CD4-positive, alpha-beta T cell treated with Interleukin-4 for 1 hour (primary cell): ENCODE measurements at regions not wholly inside any gene's neighbourhood (a gene's known extent, or its start where the extent isn't known, plus 50 kb on each side); places are given as distances from the start of the nearest gene placed in this dataset.

Experiments
- DNase-seq, 2 donors: peaks; one replicate each; pipeline ENCODE4 v3.0.0-alpha.2; 2020 to 2022

DNA sequence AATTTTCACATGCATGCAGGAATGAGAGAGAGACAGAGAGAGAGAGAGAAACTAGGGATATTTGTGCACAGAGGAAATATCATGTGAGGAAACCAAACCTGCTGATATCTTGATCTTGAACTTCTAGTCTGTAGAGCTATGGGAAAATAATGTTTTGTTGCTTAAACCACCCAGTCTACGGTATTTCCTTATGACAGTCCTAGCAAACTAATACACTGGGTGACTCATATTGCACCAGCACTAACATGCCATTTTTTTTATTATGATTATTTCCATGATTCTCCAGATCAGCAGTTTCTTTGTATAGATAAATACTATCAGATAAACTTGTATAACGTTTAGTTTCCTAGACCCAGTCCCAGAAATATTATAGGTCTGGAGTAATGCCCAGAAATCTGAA, 1259.0 kb downstream of the ZPLD1 start:
- no peak for DNase-seq

DNA sequence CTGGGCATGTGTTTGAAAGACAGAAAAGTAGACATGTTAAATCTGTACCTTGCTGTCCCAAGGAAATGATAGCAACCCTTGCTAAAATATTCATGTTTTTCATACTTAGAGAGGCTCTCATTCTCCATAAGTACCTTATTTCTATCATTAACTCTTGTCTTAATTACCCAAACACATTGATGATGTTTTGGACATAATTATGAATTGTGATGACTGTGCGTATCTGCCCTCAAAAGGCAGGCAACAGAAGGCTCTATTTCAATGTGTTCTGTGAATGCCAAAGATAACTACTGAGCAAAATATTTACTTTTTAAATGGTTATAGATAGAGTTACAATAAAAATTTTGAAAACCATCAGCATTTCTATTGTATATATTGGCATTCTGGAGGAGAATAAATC, 1263.8 kb downstream of the ZPLD1 start:
- DNase-seq: no peak

DNA sequence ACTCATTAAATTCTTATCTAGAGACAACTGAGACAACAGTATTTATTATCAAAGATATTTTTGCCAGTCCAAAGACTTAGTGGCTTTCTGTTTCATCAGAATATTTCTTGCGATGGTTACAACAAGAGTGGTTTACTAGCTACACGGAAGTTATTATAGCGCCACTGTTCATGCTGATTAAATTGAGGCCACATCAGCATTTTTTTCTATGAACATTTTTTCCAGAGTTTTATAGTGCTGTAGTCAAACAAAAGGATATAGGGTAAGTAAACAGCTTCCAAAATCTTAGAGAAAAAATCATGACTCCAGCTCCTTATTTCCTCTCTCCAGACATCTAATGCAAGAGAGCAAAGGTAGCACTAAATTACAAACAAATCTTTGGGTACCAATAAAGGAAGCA, 1264.4 kb downstream of the ZPLD1 start:
- DNase-seq: no peak

DNA sequence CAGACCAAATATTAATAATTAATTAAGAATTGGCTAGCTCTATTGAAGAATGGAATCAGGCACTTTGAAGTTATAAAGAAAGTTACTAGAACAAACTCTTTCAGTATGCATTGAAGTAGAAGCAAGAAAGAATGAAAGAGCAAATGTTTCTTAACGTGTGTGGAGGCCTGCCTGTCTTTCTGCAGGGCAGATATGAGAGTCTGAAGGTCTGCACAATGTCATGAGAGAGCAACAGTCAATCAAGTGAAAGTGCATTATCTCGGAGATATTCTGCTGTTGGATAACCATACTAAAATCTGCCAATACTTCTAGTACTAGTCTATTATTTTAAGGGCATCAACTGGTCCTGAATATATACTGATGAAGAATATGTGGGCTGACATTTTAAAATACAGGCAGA, 1270.8 kb downstream of the ZPLD1 start:
- no peak for DNase-seq

DNA sequence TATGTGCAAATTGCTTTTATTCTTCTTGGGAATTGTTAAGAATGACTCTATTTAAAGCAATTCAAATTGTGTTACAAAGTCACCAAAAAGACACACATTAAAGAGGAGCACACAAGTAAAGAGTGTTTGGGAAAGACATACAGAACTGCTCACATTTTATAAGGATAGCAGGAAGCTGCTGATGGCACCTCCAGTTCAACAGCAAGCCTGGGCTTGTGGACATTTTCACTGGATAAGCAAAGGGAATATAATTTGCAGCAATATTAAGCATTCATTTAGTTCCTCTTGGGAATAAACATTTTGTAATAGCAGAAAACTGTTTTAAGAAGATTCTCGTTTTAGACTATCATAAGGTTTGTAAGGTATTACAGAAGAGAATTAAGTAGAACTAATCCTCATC, 1271.9 kb downstream of the ZPLD1 start:
- DNase-seq: no peak

DNA sequence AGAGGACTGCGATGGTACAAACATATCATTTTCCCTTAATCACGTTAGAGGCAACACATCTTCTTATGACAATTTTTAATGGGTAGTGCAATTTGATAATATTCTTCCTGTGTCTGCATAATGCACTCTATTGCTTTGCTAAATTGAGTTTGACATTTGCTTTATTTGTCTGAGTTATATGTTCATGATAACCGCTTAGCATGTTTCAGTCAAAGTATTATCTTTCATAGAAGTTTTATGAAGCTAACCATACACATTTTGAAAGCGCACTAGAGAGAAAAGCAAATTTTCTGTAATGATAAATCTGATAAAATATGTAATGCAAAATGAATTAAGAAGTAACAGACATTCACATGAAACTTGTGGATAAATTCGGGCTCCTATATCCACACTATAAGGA, 1276.9 kb downstream of the ZPLD1 start:
- DNase-seq: no peak

DNA sequence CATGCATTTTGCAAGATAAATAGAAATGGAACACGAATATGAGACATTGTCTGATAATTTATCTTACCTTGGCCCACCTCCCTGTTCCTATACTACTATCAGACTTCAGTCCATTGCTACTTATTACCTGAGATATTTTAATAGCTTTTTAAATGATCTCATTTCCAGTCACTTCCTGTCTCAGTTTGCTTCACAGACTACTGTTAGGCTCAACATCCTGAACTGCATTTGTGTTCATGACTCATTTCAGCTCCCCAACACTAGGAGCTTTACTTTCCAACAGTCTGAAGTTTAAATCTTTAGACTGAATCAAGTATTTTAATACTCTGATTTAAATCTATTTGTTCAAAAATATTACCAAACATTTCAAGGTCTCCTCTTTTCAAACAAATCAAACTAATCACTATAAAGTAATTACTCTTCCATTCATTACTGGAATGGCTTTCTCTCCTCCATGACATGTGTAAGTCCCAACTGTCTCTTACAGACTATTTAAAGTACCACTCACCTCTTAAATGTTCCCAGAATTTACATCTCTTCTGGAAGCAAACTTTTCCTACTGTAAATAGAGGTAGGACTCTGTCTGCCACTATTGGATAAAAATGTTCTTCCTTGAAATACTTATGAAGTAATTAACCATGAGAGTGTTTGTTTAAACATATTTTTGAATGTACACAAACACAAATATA, 1277.6 kb downstream of the ZPLD1 start:
- no peak for DNase-seq

DNA sequence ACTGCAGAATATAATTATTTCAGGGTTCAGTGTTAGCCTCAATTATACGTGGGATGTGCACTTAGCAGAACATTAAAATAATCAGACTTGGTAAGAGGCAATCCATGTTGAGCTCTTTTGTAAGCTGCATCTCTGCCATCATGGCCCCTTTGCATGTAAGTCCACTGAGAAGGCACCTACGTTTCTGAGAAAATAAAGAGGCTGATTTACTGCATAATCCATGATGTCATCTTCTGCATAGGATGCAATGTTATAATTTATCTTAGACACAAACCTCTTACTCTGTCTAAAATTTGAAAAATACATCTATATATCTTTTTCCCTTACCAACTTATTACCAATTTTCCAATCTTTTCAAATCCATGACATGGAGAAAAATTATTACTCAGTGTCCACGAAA, 1294.7 kb downstream of the ZPLD1 start:
- no peak for DNase-seq

DNA sequence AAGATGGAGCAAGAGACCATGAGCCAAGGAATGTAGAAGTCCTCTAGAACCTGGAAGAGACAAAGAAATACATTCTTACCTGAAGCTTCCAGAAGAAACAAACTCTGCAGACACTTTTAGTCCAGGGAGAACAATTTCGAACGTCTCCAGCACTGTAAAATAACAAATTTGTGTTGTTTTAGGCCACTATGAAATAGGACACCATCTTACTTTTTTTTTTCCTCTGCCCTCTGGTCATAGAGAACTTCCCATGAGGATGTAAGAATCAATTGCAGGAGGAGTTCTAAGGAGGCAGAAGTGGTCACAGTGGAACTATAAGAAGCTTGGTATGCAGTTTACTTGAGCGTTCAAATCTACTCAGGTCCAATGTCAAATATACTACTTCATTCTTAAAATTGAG, 1295.9 kb downstream of the ZPLD1 start:
- DNase-seq: no peak

DNA sequence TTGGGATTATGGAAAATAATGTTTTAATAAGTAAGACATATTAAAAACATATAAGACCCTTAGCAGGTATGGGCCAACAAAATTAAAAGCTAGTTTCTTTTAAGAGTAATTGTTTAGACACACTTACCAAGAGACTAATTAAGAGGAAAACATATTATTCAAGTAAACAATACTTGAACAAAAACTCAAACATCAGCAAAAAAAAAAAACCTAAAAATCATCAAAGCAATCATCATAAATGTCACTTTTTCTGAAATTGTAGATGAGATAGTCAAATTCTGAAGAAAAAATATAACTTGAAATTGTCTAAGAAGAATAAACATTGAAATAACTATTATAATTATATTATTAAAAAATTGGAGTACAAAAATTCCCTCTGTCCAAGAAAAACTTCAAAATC, 1318.2 kb downstream of the ZPLD1 start:
- no peak for DNase-seq

DNA sequence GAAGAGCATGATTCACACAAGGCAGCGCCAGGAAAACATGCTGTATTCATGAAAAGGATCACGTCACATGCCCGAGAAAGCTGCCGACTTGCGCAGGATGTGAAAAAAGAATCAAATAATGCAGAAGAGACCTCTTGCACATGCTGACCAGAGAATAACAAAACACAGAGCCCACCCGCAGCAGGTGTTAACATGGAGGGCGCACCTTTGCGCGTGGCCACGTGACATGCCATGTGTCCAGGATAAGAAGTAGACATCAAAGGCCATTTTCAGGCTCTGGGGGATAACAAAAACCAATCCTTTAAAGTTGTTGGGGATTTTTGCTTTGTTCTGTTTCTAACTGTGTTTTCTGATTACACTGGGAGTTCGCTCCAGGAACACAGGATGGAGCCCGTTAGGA, 1332.8 kb downstream of the ZPLD1 start:
- DNase-seq: no peak

DNA sequence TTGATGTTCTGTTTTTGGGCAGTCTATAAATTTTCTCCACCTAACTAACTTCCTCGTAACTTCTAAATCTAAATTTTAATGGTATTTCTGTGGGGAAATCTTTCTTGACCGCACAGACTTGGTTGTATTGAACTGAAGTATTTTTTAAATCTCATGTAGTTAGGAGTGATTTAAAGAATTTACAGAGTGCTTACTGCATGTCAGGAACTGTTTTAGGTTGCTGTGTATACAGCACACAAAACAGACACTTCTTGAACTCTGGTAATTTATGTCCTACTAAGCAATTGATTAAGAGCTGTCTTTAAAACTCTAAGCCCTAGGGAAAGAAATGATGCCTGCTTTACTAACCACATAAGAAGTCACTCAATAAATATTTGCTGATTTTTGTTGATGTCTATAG, 1350.2 kb downstream of the ZPLD1 start:
- DNase-seq: no peak

DNA sequence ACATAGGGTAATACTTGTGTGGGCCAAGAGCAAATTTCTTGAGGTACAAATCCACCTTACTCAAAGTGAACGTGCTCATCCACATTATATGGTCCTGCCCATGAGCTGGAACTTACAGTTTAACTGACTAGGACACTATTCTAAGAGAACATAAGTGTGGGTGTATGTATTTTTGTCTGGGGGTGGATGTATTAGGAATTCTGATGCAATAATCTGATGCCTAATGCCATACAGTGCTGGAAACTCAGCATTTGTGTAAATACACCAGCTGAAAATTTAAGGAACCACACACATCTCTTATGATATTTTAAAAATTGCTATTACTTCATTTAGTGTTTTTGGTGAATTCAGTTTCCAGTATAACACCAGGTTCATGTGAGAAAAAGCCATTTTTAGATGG, 1350.7 kb downstream of the ZPLD1 start:
- no peak for DNase-seq

DNA sequence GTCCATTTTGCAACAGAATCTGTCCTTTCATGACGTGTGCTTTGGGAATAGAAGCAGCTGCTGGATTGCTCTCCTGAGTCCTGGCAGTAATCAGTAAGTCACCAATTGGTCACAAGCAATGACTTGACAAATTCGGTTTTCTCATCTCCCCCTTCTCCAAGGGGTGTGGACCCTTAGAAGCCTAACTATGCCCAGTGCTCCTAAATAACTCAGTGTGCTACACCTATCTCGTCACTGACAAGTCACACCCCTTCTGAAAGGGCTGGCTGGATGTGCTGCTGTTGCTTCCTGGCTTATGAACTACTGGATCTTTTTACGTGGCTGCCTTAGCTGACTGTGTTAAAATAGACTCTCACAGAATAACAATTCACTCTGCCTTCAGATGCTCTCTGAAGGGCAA, 1351.5 kb downstream of the ZPLD1 start:
- no peak for DNase-seq

DNA sequence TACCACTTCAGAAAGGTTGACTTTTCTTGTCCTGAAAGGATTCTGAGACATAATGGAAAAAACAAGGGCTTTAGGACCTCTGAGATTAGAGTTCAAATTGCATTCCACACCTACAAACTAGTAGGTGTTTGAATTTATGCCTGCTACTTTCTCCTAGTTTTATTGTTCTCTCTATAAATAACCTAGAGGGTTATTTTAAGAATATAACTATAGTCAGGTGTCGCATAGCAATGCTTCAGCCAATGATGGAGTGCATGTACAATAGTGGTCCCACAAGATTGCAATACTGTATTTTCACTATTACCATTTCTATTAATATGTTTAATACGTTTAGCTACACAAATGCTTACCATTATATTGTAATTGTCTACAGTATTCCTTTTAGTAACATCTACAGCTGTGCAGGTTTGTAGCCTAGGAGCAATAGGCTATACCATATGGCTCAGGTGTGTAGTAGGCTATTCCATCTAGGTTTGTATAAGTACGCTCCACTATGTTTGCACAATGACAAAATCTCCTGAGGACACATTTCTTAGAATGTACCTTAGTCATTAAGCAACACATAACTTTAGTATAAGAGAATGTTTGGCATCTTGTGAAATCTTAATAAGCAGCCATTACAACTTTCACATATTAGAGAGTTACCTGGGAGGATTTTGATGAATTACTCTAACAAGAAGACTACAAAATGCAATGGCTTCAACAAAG, 1352.5 kb downstream of the ZPLD1 start:
- no peak for DNase-seq

DNA sequence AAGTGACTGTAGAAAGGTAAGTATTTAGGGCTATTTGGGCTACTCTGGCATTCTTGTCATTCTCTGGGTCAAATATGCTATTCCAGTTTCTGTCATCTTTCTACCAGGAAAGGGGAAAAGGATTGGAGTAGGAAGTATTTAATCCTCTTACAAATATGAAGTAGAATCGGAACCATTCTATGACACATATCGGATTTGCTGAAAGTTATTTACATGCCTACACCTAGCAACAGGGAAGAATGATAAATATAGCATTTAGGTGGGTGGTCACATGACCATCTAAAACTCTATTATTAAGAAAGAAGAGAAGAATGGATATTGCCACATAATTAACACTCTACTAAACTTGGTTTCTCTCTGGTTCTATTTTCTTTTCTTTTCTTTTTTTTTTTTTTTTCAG, 1353.1 kb downstream of the ZPLD1 start:
- DNase-seq: no peak

DNA sequence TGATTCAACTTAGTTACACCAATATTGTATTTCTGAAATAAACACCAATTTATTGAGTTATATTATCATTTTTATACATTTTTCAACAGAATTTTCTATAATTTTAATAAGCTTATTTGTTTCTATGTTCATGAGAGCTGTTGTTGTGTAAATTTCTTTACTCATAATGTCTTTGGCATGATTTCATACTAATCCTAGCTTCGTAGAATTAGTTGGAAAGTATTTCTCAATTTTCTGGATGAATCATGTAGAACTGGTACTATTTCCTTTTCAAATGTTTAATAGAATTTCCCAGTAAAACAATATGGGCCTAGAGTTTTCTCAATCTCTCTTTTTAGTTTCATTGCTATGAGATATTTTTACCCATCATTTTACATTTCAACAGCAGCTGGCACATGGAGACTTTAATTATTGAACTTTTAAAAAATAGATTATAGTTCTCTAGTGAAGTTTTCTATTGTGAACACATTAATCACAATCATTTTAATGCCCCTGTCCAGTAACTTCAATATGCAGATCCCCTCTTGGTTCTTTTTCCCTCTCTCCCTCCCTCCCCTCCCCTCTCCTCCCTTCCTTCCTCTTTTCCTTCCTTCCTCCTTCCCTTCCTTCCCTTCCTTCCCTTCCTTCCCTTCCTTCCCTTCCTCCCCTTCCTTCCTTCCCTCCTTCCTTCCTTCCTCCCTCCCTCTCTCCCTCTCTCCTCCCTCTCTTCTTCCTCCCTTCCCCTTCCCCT, 1357.1 kb downstream of the ZPLD1 start:
- DNase-seq: no peak

DNA sequence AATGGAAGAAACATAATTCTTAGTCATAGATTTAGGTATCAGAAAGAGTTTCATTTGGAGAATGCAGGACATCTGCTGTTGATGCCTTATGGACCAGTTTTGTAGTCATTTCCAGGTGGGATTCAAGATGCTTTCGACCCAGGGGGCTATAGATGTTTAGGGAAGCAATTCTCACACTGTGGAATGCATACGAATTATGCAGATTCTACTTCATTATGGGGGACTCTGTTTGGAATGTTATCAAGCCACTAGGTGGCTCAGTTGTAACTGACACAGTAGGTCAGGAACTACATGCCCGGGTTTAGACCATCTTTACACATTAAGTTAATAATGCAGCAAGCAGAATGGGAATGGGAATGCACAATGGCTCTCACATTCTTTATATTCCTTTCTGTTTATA, 1359.8 kb downstream of the ZPLD1 start:
- no peak for DNase-seq

DNA sequence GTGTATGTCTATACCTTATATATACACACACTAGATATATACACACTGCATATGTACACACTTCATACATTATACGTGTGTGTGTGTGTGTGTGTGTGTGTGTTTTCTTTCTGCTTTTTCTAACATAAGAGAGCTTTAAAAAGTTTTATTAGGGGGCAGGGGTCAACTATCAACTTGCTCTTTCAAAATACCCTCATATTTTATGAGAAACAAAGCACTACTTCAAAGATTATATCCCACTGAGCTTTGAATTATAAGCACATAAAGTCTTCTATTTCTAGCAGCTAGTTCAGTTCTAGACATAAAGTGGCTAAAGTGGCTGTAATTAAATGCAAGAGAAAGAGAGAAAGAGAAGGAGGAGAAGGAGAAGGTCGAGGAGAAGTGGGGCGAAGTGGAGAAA, 1361.3 kb downstream of the ZPLD1 start:
- DNase-seq: no peak

DNA sequence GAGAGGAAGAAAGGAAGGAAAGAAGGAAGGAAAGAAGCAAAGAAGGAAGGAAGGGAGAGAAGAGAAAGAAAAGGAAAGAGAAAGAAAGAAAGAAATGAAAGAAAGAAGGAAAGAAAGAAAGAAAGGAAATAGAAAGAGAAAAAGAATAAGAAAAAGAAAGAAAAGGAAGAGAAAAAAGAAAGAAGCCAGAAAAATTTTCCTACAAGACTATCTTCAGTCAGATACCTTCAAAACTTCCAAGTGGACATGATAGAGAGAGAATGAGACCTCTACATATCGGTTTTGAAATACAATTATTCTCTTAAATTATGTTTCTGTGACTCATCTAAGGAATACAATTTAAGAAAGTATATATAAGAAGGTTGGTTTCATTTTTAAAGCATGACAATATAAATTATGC, 1369.0 kb downstream of the ZPLD1 start:
- no peak for DNase-seq

DNA sequence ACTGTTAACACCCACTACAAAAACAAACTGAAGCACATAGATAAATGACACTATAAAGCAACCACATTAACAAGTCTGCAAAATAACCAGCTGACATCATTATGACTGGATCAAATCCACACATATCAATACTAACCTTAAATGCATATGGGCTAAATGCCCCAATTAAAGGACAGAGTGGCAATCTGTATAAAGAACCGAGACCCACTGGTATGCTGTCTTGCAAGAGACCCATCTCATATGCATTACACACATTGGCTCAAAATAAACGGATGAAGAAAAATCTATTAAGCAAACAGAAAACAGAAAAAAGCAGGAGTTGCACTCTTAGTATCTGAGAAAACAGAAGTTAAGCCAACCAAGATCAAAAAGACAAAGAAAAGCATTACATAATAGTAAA, 1375.4 kb downstream of the ZPLD1 start:
- no peak for DNase-seq

DNA sequence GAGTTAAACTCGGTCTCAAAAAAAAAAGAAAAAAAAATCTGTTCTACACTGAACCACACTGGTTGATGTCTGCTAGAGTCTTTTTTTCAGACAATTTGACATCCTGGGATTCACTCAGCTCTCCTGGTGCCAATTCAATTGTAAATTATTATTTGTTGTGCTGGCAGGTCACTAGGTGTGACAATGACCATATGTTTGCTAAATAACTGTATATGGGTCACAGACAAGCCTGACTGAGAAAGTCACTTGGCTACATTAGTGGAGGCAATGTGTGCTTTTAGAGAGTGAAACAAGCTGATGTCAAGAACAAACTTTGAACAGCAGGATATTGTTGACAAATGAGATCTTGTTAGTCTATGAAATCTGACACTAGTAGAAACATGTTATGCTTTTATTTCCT, 1379.1 kb downstream of the ZPLD1 start:
- DNase-seq: no peak

DNA sequence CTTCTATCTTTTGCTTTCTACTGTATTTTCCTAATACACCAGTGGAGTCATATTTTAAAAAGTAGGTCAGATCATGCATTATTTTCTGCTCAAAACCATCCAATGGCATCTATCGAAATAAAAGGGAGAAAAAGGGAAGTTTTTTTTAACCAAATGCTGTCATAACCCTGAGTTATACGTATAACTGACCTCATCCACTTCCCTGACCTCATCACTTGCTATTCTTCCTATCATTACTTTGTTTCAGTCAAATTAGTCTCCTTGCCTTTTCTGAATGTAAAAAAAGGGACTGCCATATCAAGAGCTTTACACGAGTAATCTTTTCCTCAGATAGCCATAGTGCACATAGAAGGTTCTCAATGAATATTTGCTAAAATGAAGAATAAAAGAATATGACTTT, 1383.6 kb downstream of the ZPLD1 start:
- DNase-seq: no peak

DNA sequence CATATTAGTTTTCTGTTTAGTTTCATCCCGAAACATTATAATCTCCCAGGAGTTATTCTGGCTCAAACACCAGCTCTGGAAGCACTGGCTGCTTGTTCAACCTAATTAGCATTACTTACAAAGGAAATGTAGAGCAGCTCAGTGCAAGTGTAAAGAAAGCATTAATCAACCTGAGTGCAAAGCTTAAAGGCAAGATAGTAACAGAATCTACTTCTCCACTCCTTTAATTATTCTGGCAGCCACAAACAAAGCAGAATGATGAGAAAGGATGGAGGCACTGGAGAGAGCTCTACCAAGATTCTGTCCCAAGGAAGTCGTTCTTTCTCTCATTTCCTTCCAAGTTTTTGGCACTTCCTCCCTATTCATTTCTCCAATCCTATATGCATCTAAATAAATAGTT, 1384.0 kb downstream of the ZPLD1 start:
- DNase-seq: no peak
